ENCODE measurements at regions not wholly inside any gene's neighbourhood (a gene's known extent, or its start where the extent isn't known, plus 50 kb on each side); places are given as distances from the start of the nearest gene placed in this dataset.

GRCh38 chr4:13876940-13877339 is 249.4 kb upstream of the BOD1L1 start:
- H3K36me3 ChIP-seq, result no peaks in the 10 kb centered on the region
- H3K27me3 ChIP-seq (ENCODE audit: insufficient read depth, low read depth, severe bottlenecking), result peaks cover 7% of the 10 kb centered on the region
- no peaks in the 10 kb centered on the region for H3K9me3 ChIP-seq (ENCODE audit: severe bottlenecking)
- no peak overlapping the region for H3K27ac ChIP-seq
- H3K4me3 ChIP-seq (ENCODE audit: low read depth, low read length), result no peak overlapping the region
- DNase-seq, result no peak
- no peak for TF ChIP-seq CTCF (IDR thresholded peaks at IDR 0.05; ENCODE audit: low read depth, low read length)

GRCh38 chr4:13877626-13878025 is 250.1 kb upstream of the BOD1L1 start:
- TF ChIP-seq CTCF (IDR thresholded peaks at IDR 0.05; ENCODE audit: low read depth, low read length), result no peak
- no peaks in the 10 kb centered on the region for H3K9me3 ChIP-seq (ENCODE audit: severe bottlenecking)
- H3K4me3 ChIP-seq (ENCODE audit: low read depth, low read length), result no peak overlapping the region

GRCh38 chr4:13881892-13882291 is 254.4 kb upstream of the BOD1L1 start:
- H3K4me3 ChIP-seq (ENCODE audit: low read depth, low read length), result no peak overlapping the region
- no peaks in the 10 kb centered on the region for H3K36me3 ChIP-seq
- H3K27me3 ChIP-seq (ENCODE audit: insufficient read depth, low read depth, severe bottlenecking), result peaks cover 2% of the 10 kb centered on the region
- H3K9me3 ChIP-seq (ENCODE audit: severe bottlenecking), result no peaks in the 10 kb centered on the region
- TF ChIP-seq CTCF (IDR thresholded peaks at IDR 0.05; ENCODE audit: low read depth, low read length), result no peak
- DNase-seq, result no peak
- H3K27ac ChIP-seq, result no peak overlapping the region

More at GRCh38 chr4:13877626-13878025, 250.1 kb upstream of the BOD1L1 start:
- no peak for DNase-seq
- Histone ChIP-seq H3K27ac (no peak overlapping the region), H3K36me3 (no peaks in the 10 kb centered on the region), H3K27me3 (ENCODE audit: insufficient read depth, low read depth, severe bottlenecking) (peaks cover 7% of the 10 kb centered on the region)

GRCh38 chr4:13887010-13887409 is 259.5 kb upstream of the BOD1L1 start:
- Histone ChIP-seq H3K27ac (no peak overlapping the region), H3K36me3 (no peaks in the 10 kb centered on the region), H3K9me3 (ENCODE audit: severe bottlenecking) (no peaks in the 10 kb centered on the region), H3K4me3 (ENCODE audit: low read depth, low read length) (no peak overlapping the region), H3K27me3 (ENCODE audit: insufficient read depth, low read depth, severe bottlenecking) (peaks cover 2% of the 10 kb centered on the region)
- TF ChIP-seq CTCF (IDR thresholded peaks at IDR 0.05; ENCODE audit: low read depth, low read length), result no peak
- DNase-seq, result no peak

GRCh38 chr4:13888112-13888511 is 260.6 kb upstream of the BOD1L1 start:
- Histone ChIP-seq H3K27me3 (ENCODE audit: insufficient read depth, low read depth, severe bottlenecking) (peaks cover 2% of the 10 kb centered on the region), H3K36me3 (no peaks in the 10 kb centered on the region), H3K27ac (no peak overlapping the region), H3K4me3 (ENCODE audit: low read depth, low read length) (no peak overlapping the region), H3K9me3 (ENCODE audit: severe bottlenecking) (no peaks in the 10 kb centered on the region)
- no peak for TF ChIP-seq CTCF (IDR thresholded peaks at IDR 0.05; ENCODE audit: low read depth, low read length)
- DNase-seq, result no peak

GRCh38 chr4:13891544-13891939 is 264.0 kb upstream of the BOD1L1 start:
- no peak for TF ChIP-seq CTCF (IDR thresholded peaks at IDR 0.05; ENCODE audit: low read depth, low read length)
- no peak for DNase-seq
- H3K9me3 ChIP-seq (ENCODE audit: severe bottlenecking), result no peaks in the 10 kb centered on the region
- no peak overlapping the region for H3K4me3 ChIP-seq (ENCODE audit: low read depth, low read length)
- no peak overlapping the region for H3K27ac ChIP-seq
- no peaks in the 10 kb centered on the region for H3K36me3 ChIP-seq
- peaks cover 3% of the 10 kb centered on the region for H3K27me3 ChIP-seq (ENCODE audit: insufficient read depth, low read depth, severe bottlenecking)
